H9 (cell line): ENCODE measurements at regions not wholly inside any gene's neighbourhood (a gene's known extent, or its start where the extent isn't known, plus 50 kb on each side); places are given as distances from the start of the nearest gene placed in this dataset.

Source experiments
- DNase-seq: peaks from one replicate; pipeline ENCODE4 v3.0.0-alpha.2; 2017
- H2AFZ ChIP-seq: one replicate; pipeline ENCODE4 v1.6.1; 2013; ENCODE audit warnings: mild to moderate bottlenecking, low read length, control low read depth, moderate library complexity
- H2AK5ac ChIP-seq: 2 replicates; pipeline ENCODE4 v1.6.1; 2013; ENCODE audit warnings: low read length, control low read depth, mixed read lengths; ENCODE audit not compliant: insufficient read length
- H2BK120ac ChIP-seq: one replicate; pipeline ENCODE4 v1.6.1; 2013; ENCODE audit warnings: low read depth, mild to moderate bottlenecking, low read length, control low read depth, inconsistent platforms; ENCODE audit not compliant: poor library complexity, severe bottlenecking
- H2BK12ac ChIP-seq: 2 replicates; pipeline ENCODE4 v1.6.1; 2013; ENCODE audit warnings: low read length, control low read depth, mixed read lengths, low read depth; ENCODE audit not compliant: insufficient read length
- H2BK15ac ChIP-seq: 2 replicates; pipeline ENCODE4 v1.6.1; 2013; ENCODE audit warnings: low read depth, low read length, control low read depth
- H2BK20ac ChIP-seq: one replicate; pipeline ENCODE4 v1.6.1; 2013; ENCODE audit warnings: low read depth, mild to moderate bottlenecking, low read length, control low read depth, inconsistent platforms; ENCODE audit not compliant: poor library complexity, severe bottlenecking
- H2BK5ac ChIP-seq: 2 replicates; pipeline ENCODE4 v1.6.1; 2013; ENCODE audit warnings: low read length, control low read depth, mixed read lengths; ENCODE audit not compliant: insufficient read length
- H3K14ac ChIP-seq: 2 replicates; pipeline ENCODE4 v1.6.1; 2013; ENCODE audit warnings: low read length, control low read depth; ENCODE audit not compliant: insufficient read depth
- H3K18ac ChIP-seq: 2 replicates; pipeline ENCODE4 v1.6.1; 2013; ENCODE audit warnings: low read depth, mild to moderate bottlenecking, mixed read lengths, low read length, control low read depth; ENCODE audit not compliant: insufficient read length
- H3K23ac ChIP-seq: 2 replicates; pipeline ENCODE4 v1.6.1; 2013; ENCODE audit warnings: low read length, control low read depth, mixed read lengths, low read depth; ENCODE audit not compliant: insufficient read length
- H3K23me2 ChIP-seq: 2 replicates; pipeline ENCODE4 v1.6.1; 2013; ENCODE audit warnings: low read depth, mild to moderate bottlenecking, mixed read lengths, low read length, control low read depth; ENCODE audit not compliant: insufficient read length, poor library complexity, severe bottlenecking
- H3K27ac ChIP-seq: 2 replicates; pipeline ENCODE4 v1.5.1; 2013; ENCODE audit warnings: low read length, control low read depth, mixed read lengths, low read depth; ENCODE audit not compliant: insufficient read length
- H3K27me3 ChIP-seq: 2 replicates; pipeline ENCODE4 v1.6.1; 2013; ENCODE audit warnings: low read length, control low read depth, inconsistent platforms; ENCODE audit not compliant: insufficient read depth
- H3K4ac ChIP-seq: 2 replicates; pipeline ENCODE4 v1.6.1; 2013; ENCODE audit warnings: low read depth, mild to moderate bottlenecking, control low read depth, inconsistent platforms, low read length, moderate library complexity
- H3K4me1 ChIP-seq: 2 replicates; pipeline ENCODE4 v1.6.1; 2013; ENCODE audit warnings: low read length, control low read depth, inconsistent platforms; ENCODE audit not compliant: insufficient read depth
- H3K4me2 ChIP-seq: 2 replicates; pipeline ENCODE4 v1.6.1; 2013; ENCODE audit warnings: low read length, control low read depth, mixed read lengths; ENCODE audit not compliant: insufficient read length, insufficient read depth
- H3K56ac ChIP-seq: 2 replicates; pipeline ENCODE4 v1.6.1; 2013; ENCODE audit warnings: low read depth, mild to moderate bottlenecking, mixed read lengths, low read length, control low read depth; ENCODE audit not compliant: insufficient read length
- H3K79me1 ChIP-seq: 2 replicates; pipeline ENCODE4 v1.6.1; 2013; ENCODE audit warnings: low read depth, mild to moderate bottlenecking, moderate library complexity, low read length, control low read depth, inconsistent platforms; ENCODE audit not compliant: insufficient read depth, poor library complexity, severe bottlenecking
- H3K79me2 ChIP-seq: 2 replicates; pipeline ENCODE4 v1.6.1; 2013; ENCODE audit warnings: low read length, control low read depth, inconsistent platforms; ENCODE audit not compliant: insufficient read depth
- H3K9ac ChIP-seq: 2 replicates; pipeline ENCODE4 v1.6.1; 2013; ENCODE audit warnings: low read length, control low read depth, mixed read lengths; ENCODE audit not compliant: insufficient read length; ENCODE audit errors: extremely low read depth
- H3K9me3 ChIP-seq: one replicate; pipeline ENCODE4 v1.6.1; 2013; ENCODE audit warnings: low read depth, low read length, inconsistent platforms; ENCODE audit not compliant: control insufficient read depth
- H3T11ph ChIP-seq: one replicate; pipeline ENCODE4 v1.6.1; 2013; ENCODE audit warnings: mild to moderate bottlenecking, low read length, control low read depth, inconsistent platforms
- H4K20me1 ChIP-seq: one replicate; pipeline ENCODE4 v1.6.1; 2013; ENCODE audit not compliant: control insufficient read depth, insufficient read length, insufficient read depth
- H4K5ac ChIP-seq: 2 replicates; pipeline ENCODE4 v1.6.1; 2013; ENCODE audit warnings: low read depth, mild to moderate bottlenecking, mixed read lengths, low read length, control low read depth; ENCODE audit not compliant: insufficient read length
- H4K8ac ChIP-seq: replicated peaks from 2 replicates; pipeline ENCODE4 v1.6.1; 2013; ENCODE audit warnings: low read length, control low read depth, mixed read lengths, low read depth; ENCODE audit not compliant: insufficient read length
- H4K91ac ChIP-seq: 2 replicates; pipeline ENCODE4 v1.6.1; 2013; ENCODE audit warnings: low read depth, mild to moderate bottlenecking, moderate library complexity, mixed read lengths, low read length, control low read depth; ENCODE audit not compliant: insufficient read length
- H3K27ac Mint-ChIP-seq, 3 experiments: 2 replicates in 2 of 3; 3 replicates in 1 of 3; pipeline ENCODE4 v1.8.0; 2020 to 2021; ENCODE audit warnings: mixed read lengths in 3 of 3, mild to moderate bottlenecking in 1 of 3, moderate library complexity in 1 of 3
- H3K27me3 Mint-ChIP-seq: 2 replicates; pipeline ENCODE4 v1.8.0; 2021; ENCODE audit warnings: low read depth, mild to moderate bottlenecking, moderate library complexity, mixed read lengths
- H3K36me3 Mint-ChIP-seq, 3 experiments: 2 replicates in 2 of 3; 3 replicates in 1 of 3; pipeline ENCODE4 v1.8.0; 2020 to 2021; ENCODE audit warnings: low read depth in 3 of 3, mixed read lengths in 3 of 3; ENCODE audit not compliant: insufficient read depth in 1 of 3
- H3K4me1 Mint-ChIP-seq, 2 experiments: 2 replicates each; pipeline ENCODE4 v1.8.0; 2020; ENCODE audit warnings: mixed read lengths in 2 of 2
- H3K4me3 Mint-ChIP-seq, 2 experiments: 2 replicates in 1 of 2; 3 replicates in 1 of 2; pipeline ENCODE4 v1.8.0; 2020 to 2021; ENCODE audit warnings: mild to moderate bottlenecking in 2 of 2, mixed read lengths in 2 of 2, moderate library complexity in 1 of 2
- H3K9me3 Mint-ChIP-seq, 2 experiments: 2 replicates in 1 of 2; 3 replicates in 1 of 2; pipeline ENCODE4 v1.8.0; 2020; ENCODE audit warnings: mild to moderate bottlenecking in 2 of 2, mixed read lengths in 2 of 2, moderate library complexity in 1 of 2
- WGBS: extraction: QIAGEN DNeasy Blood & Tissue Kit; methylation state at CpG from one replicate; pipeline ENCODE4 v1.1.7; 2013; ENCODE audit warnings: missing lambda C conversion rate, low lambda C conversion rate, mixed read lengths; ENCODE audit not compliant: insufficient read length; ENCODE audit errors: extremely low coverage; 5-methylcytosine and 5-hydroxymethylcytosine counted together
- TF ChIP-seq, protein P1 (sequence below): fragments of 200-600 bp; sonication (generic); conservative IDR thresholded peaks from 3 replicates; pipeline ENCODE4 v1.8.0; 2021; ENCODE audit warnings: antibody characterized with exemption, mild to moderate bottlenecking

DNA sequence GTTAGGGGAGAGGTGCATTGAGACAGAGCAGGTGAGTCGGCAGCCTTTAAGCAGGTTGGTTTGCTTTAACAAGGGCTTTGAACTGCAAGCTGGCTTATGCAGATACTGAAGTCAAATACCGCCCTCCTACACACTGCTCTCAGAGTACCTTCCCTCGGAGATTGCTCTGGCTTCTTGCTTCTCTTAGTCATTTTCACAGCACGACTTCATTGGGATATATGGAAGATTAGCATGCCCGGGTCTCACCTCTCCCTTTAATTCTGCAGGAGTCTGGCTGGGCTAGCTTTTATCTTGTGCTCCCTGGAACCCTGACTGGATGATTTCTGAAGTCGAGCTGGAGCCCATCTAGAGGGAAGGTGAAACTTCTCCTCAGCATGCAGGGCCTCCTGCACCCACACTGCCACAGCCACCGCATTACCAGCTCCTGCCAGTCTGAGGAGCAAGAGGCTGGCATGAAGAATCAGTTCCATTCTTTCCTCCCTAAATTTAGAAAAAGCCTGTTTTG, 395.5 kb upstream of the HNRNPA3 start:
- Histone ChIP-seq H4K91ac (no peak overlapping the region), H3K56ac (no peak overlapping the region), H2BK12ac (no peak overlapping the region), H2AK5ac (no peak overlapping the region), H3K4me1 (peaks cover 10% of the 10 kb centered on the region), H4K5ac (no peak overlapping the region), H3K9me3 (no peaks in the 10 kb centered on the region), H2BK120ac (no peak overlapping the region), H3K14ac (no peak overlapping the region), H3K9ac (no peak overlapping the region), H4K8ac (no peak overlapping the region), H2BK15ac (no peak overlapping the region), H3K79me2 (no peaks in the 10 kb centered on the region), H3K23ac (no peak overlapping the region), H4K20me1 (peaks cover 2% of the 10 kb centered on the region), H3K27ac (no peak overlapping the region), H3T11ph (no peak overlapping the region), H2BK20ac (no peak overlapping the region), H3K18ac (no peak overlapping the region), H2BK5ac (no peak overlapping the region), H2AFZ (no peak overlapping the region), H3K23me2 (no peaks in the 10 kb centered on the region), H3K4ac (no peak overlapping the region), H3K27me3 (no peaks in the 10 kb centered on the region), H3K4me2 (peak overlapping the region; percentile 31), H3K79me1 (no peaks in the 10 kb centered on the region)
- TF ChIP-seq, protein P1, sequence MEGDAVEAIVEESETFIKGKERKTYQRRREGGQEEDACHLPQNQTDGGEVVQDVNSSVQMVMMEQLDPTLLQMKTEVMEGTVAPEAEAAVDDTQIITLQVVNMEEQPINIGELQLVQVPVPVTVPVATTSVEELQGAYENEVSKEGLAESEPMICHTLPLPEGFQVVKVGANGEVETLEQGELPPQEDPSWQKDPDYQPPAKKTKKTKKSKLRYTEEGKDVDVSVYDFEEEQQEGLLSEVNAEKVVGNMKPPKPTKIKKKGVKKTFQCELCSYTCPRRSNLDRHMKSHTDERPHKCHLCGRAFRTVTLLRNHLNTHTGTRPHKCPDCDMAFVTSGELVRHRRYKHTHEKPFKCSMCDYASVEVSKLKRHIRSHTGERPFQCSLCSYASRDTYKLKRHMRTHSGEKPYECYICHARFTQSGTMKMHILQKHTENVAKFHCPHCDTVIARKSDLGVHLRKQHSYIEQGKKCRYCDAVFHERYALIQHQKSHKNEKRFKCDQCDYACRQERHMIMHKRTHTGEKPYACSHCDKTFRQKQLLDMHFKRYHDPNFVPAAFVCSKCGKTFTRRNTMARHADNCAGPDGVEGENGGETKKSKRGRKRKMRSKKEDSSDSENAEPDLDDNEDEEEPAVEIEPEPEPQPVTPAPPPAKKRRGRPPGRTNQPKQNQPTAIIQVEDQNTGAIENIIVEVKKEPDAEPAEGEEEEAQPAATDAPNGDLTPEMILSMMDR = peak; percentile 43; the same call in 2 of the 3 replicates
- Mint-ChIP-seq H3K36me3 (no peaks in the 10 kb centered on the region), H3K9me3 (no peaks in the 10 kb centered on the region), H3K4me3 (no peak overlapping the region), H3K27me3 (peaks cover 2% of the 10 kb centered on the region; the same call in 1 of the 2 replicates), H3K27ac (peak overlapping the region in 2 of 3 experiments; percentile 34 to 62; a peak in 2 of 7 replicates), H3K4me1 (peaks cover 56 to 63% of the 10 kb centered on the region in 2 experiments)
- WGBS = no CpG with 5 or more reads among the region's 7 CpGs
- peak; percentile 61 for DNase-seq
